Left ventricle myocardium inferior (tissue), 1 donor: ENCODE measurements at regions not wholly inside any gene's neighbourhood (a gene's known extent, or its start where the extent isn't known, plus 50 kb on each side); places are given as distances from the start of the nearest gene placed in this dataset.

Source experiments
- DNase-seq: peaks from one replicate; pipeline ENCODE4 v3.0.0-alpha.2; 2020
- H3K27ac ChIP-seq: fragments of 200-600 bp; replicated peaks from 2 replicates; pipeline ENCODE4 v1.8.0; 2021
- H3K27me3 ChIP-seq: fragments of 200-600 bp; 2 replicates; pipeline ENCODE4 v1.8.0; 2021; ENCODE audit warnings: low read depth
- H3K36me3 ChIP-seq: fragments of 200-600 bp; 2 replicates; pipeline ENCODE4 v1.8.0; 2021
- H3K4me1 ChIP-seq: fragments of 200-600 bp; 2 replicates; pipeline ENCODE4 v1.8.0; 2021
- H3K4me3 ChIP-seq: fragments of 200-600 bp; 2 replicates; pipeline ENCODE4 v1.8.0; 2021; ENCODE audit warnings: mild to moderate bottlenecking, moderate library complexity
- H3K9me3 ChIP-seq: fragments of 200-600 bp; replicated peaks from 2 replicates; pipeline ENCODE4 v1.8.0; 2021
- CTCF ChIP-seq: fragments of 200-600 bp; IDR thresholded peaks from 2 replicates; pipeline ENCODE4 v1.8.0; 2021; ENCODE audit warnings: antibody characterized with exemption, mild to moderate bottlenecking, borderline replicate concordance
- intact Hi-C: fragments of 100-400 bp; cut with micrococcal nuclease; formaldehyde crosslinking; loops from one replicate; pipeline ENCODE4 v1.11.0; 2022
- donor health status: DM: no; HTN: yes; CAD: no; lungs with severe emphysema.

- H3K4me1 ChIP-seq, result no peaks in the 10 kb centered on the region
- no peak overlapping the region for H3K27ac ChIP-seq
- H3K36me3 ChIP-seq, result no peaks in the 10 kb centered on the region
- no peaks in the 10 kb centered on the region for H3K9me3 ChIP-seq
- intact Hi-C loops, result no loop called here
- TF ChIP-seq CTCF, result no peak
- peaks cover 51% of the 10 kb centered on the region for H3K27me3 ChIP-seq
- no peak overlapping the region for H3K4me3 ChIP-seq
- peak; percentile 24 for DNase-seq
Measured at GRCh38 chr17:14737984-14738651, 437.2 kb downstream of the HS3ST3B1 start.

- intact Hi-C loops, result no loop called here
- peaks cover 51% of the 10 kb centered on the region for H3K27me3 ChIP-seq
- no peak for TF ChIP-seq CTCF
Measured at GRCh38 chr17:14736631-14737030, 435.8 kb downstream of the HS3ST3B1 start.

DNA sequence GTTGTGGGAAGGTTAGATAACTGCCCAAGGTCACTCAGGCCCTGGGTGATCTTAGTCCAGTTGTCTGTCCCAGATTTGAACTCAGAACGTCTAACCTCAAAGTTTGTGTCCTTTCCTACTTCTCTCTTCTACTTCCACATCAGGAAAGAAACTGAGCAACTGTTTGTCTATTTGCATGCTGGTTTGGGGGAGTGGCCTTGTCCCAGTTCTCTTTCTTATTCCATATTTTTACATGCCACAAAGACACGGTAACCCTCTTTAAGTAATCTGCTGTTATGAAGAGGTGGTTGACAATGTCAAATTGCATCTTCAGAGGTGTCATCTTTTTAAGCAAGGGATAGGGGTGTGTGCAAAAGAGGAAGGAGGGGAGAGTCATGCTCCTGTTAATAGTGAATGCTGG is 432.5 kb downstream of the HS3ST3B1 start:
- Histone ChIP-seq H3K36me3 (no peaks in the 10 kb centered on the region), H3K27me3 (peaks cover 21% of the 10 kb centered on the region), H3K4me1 (no peaks in the 10 kb centered on the region), H3K4me3 (no peak overlapping the region), H3K27ac (no peak overlapping the region), H3K9me3 (no peaks in the 10 kb centered on the region)
- intact Hi-C loops, result no loop called here
- no peak for DNase-seq
- TF ChIP-seq CTCF, result no peak

More at GRCh38 chr17:14736631-14737030, 435.8 kb downstream of the HS3ST3B1 start:
- H3K9me3 ChIP-seq, result no peaks in the 10 kb centered on the region
- no peaks in the 10 kb centered on the region for H3K36me3 ChIP-seq
- H3K4me3 ChIP-seq, result no peak overlapping the region
- no peak for DNase-seq
- H3K27ac ChIP-seq, result no peak overlapping the region
- no peaks in the 10 kb centered on the region for H3K4me1 ChIP-seq

- Histone ChIP-seq H3K4me1 (peaks cover 1% of the 10 kb centered on the region), H3K27me3 (peaks cover 10% of the 10 kb centered on the region), H3K4me3 (no peak overlapping the region), H3K36me3 (no peaks in the 10 kb centered on the region), H3K9me3 (no peaks in the 10 kb centered on the region), H3K27ac (no peak overlapping the region)
- no peak for TF ChIP-seq CTCF
- DNase-seq, result no peak
- intact Hi-C loops, result no loop called here
Measured at GRCh38 chr17:14732211-14732610, 431.3 kb downstream of the HS3ST3B1 start.

- no peak for TF ChIP-seq CTCF
Measured at GRCh38 chr17:14731591-14731990, 430.7 kb downstream of the HS3ST3B1 start.

More at GRCh38 chr17:14731591-14731990, 430.7 kb downstream of the HS3ST3B1 start:
- Histone ChIP-seq H3K36me3 (no peaks in the 10 kb centered on the region), H3K9me3 (no peaks in the 10 kb centered on the region), H3K4me3 (no peak overlapping the region), H3K27ac (no peak overlapping the region), H3K27me3 (peaks cover 4% of the 10 kb centered on the region), H3K4me1 (peaks cover 5% of the 10 kb centered on the region)
- intact Hi-C loops, result no loop called here
- no peak for DNase-seq
